Spleen (tissue), 7 donors: ENCODE measurements at regions not wholly inside any gene's neighbourhood (a gene's known extent, or its start where the extent isn't known, plus 50 kb on each side); places are given as distances from the start of the nearest gene placed in this dataset.

ENCODE experiments used
- CTCF ChIP-seq, 11 experiments: fragments of 200-600 bp in 7 of 11; fragments of 450-650 bp in 4 of 11; sonication (generic) in 4 of 11; IDR thresholded peaks in 8 of 11; conservative IDR thresholded peaks in 3 of 11; 1 replicate in 7 of 11; 2 replicates in 4 of 11; pipeline versions ENCODE4 v1.4.0 to v1.8.0; 2016 to 2021; ENCODE audit warnings: antibody characterized with exemption in 11 of 11, inconsistent platforms in 4 of 11, mild to moderate bottlenecking in 1 of 11
- POLR2A ChIP-seq, 3 donors: fragments of 450-650 bp; IDR thresholded peaks; one replicate each; pipeline ENCODE4 v1.5.1; 2017; ENCODE audit warnings: antibody characterized with exemption in 3 of 3, mild to moderate bottlenecking in 1 of 3
- POLR2AphosphoS5 ChIP-seq, 3 donors: sonication (generic); formaldehyde crosslinking; IDR thresholded peaks; one replicate each; pipeline ENCODE4 v1.5.1; 2017; ENCODE audit warnings: antibody characterized with exemption in 3 of 3
- donor health status: DM: no; HTN: no; CAD: no; lungs with moderate emphysema.
- donor health status: DM: no; HTN: no; CAD: no.
- donor health status: DM: no; HTN: no; CAD: no.

GRCh38 chr2:49532702-49533101 lies 378.4 kb upstream of the FSHR start:
- TF ChIP-seq CTCF (IDR thresholded peaks at IDR 0.05 in 8 of 11, conservative IDR thresholded peaks at IDR 0.05 in 3 of 11) (no peak), POLR2AphosphoS5 (IDR thresholded peaks at IDR 0.05) (no peak), POLR2A (IDR thresholded peaks at IDR 0.05) (no peak)
